Naive thymus-derived CD8-positive, alpha-beta T cell (primary cell): ENCODE measurements at regions not wholly inside any gene's neighbourhood (a gene's known extent, or its start where the extent isn't known, plus 50 kb on each side); places are given as distances from the start of the nearest gene placed in this dataset.

Source experiments
- ATAC-seq, 2 donors: fragments of 150-1000 bp; cut with Tn5 transposase in 1 of 2; sonication (Bioruptor Pico), chemical (Tn5 transposase) in 1 of 2; 1 replicate in 1 of 2; 2 replicates in 1 of 2; pipeline ENCODE4 v1.10.0; 2021; ENCODE audit warnings: mild to moderate bottlenecking in 2 of 2, moderate library complexity in 2 of 2
- POLR2A ChIA-PET: fragments of 350-600 bp; sonication (Branson Sonifier 250); formaldehyde crosslinking; loops from one replicate; lab custom pipeline; 2021; ENCODE audit warnings: antibody characterized with exemption; lab: Charles Lee
- DNase-seq, 10 donors: peaks; one replicate each; pipeline versions ENCODE4 v3.0.0 to v3.0.0-alpha.2; 2020 to 2022
- H3K27ac Mint-ChIP-seq, 10 donors: one replicate each; pipeline ENCODE4 v1.8.0; 2020 to 2022; ENCODE audit warnings: mild to moderate bottlenecking in 10 of 10, mixed read lengths in 10 of 10, moderate library complexity in 4 of 10, inconsistent platforms in 1 of 10
- H3K27me3 Mint-ChIP-seq, 5 donors: one replicate each; pipeline ENCODE4 v1.8.0; 2021 to 2022; ENCODE audit warnings: mixed read lengths in 5 of 5
- H3K36me3 Mint-ChIP-seq, 3 donors: one replicate each; pipeline ENCODE4 v1.8.0; 2020 to 2022; ENCODE audit warnings: mixed read lengths in 3 of 3, mild to moderate bottlenecking in 2 of 3, inconsistent platforms in 1 of 3
- H3K4me1 Mint-ChIP-seq, 4 donors: one replicate each; pipeline ENCODE4 v1.8.0; 2021 to 2022; ENCODE audit warnings: mixed read lengths in 4 of 4
- H3K4me3 Mint-ChIP-seq, 10 donors: one replicate each; pipeline ENCODE4 v1.8.0; 2020 to 2022; ENCODE audit warnings: mild to moderate bottlenecking in 10 of 10, mixed read lengths in 10 of 10, moderate library complexity in 6 of 10, inconsistent platforms in 1 of 10
- H3K9me3 Mint-ChIP-seq, 9 donors: one replicate each; pipeline ENCODE4 v1.8.0; 2020 to 2022; ENCODE audit warnings: mixed read lengths in 9 of 9, mild to moderate bottlenecking in 3 of 9, inconsistent platforms in 1 of 9, moderate library complexity in 1 of 9

DNA sequence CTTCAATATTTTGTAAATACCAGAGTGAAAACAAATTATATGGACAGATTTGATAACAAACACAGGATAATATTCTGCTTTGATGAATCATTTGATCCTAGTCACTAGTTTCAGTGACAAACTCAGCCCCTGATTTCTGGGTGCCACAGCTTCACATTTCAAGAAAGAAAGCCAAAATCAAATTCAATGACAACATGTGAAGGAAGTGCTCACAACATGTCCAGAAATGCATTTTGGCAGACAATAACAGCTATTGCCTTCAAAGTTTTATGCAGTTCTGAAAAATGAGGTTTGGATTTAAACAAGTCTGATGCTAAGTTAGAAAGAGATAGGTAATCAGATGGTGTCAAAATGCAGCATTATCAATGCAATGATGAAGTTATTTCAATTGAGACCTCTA, 106.9 kb upstream of the PIEZO2 start:
- Mint-ChIP-seq H3K27me3 (peaks cover 0 to 8% (median 0%) of the 10 kb centered on the region in 5 donors), H3K4me3 (no peak overlapping the region), H3K4me1 (no peaks in the 10 kb centered on the region), H3K27ac (no peak overlapping the region), H3K36me3 (no peaks in the 10 kb centered on the region), H3K9me3 (peaks cover 0 to 13% (median 2%) of the 10 kb centered on the region in 9 donors)
- no peak for ATAC-seq
- DNase-seq, result no peak
- POLR2A ChIA-PET, result no interaction called here

DNA sequence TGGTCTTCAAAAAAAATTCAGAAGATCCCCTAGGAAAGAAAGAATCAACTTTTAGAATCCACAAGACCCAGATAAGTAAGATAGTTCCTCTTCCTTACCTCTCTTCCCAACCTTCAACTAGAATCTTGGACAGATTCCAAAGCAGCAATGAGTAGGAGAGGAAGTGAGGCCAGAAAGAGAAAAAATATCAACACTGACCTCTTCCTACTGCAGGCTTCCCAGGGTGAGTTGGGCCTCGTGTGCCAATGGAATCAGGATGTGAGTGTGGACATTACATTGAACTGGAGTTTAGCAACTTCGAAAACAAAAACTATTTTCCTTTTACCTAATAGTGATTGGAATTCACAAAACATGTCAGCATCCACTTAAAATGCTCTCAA, 102.5 kb upstream of the PIEZO2 start:
- Mint-ChIP-seq H3K4me3 (no peak overlapping the region), H3K27ac (no peak overlapping the region), H3K4me1 (no peaks in the 10 kb centered on the region), H3K9me3 (peaks cover 0 to 13% (median 2%) of the 10 kb centered on the region in 9 donors), H3K36me3 (no peaks in the 10 kb centered on the region), H3K27me3 (peaks cover 0 to 23% (median 2%) of the 10 kb centered on the region in 5 donors)
- DNase-seq, result no peak
- ATAC-seq, result no peak
- POLR2A ChIA-PET, result no interaction called here

DNA sequence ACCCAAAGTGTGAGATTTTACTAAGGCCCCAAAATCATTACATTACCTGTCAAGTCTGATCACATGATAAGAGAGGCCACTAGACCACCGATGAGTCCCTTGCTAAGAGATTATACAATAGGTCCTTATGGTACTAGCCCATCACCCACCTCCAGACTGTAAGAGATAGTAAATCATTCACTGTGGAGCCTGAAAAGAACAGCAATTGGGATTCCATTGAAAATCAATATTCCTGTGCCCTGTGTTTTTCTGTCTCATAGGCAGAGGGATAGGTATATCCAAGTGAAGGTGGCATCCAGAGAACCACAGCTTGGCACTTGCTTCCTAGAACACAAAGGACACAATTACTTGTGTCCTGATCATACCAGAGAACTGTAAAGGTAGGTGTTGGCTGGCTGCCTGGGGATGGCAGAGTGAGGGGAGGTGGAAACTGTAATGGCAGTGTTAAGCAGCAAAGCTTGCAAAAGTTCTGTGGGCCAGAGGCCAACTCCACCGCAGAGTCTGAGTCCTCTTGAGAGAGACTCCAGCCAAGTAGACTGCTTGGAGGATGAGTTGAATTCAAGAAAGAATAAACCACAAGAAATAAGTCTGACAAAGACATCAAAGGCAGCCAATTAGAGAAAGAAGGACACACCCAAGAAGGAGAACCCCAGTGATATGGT, 102.0 kb upstream of the PIEZO2 start:
- POLR2A ChIA-PET, result no interaction called here
- Mint-ChIP-seq H3K4me1 (no peaks in the 10 kb centered on the region), H3K27me3 (peaks cover 0 to 23% (median 2%) of the 10 kb centered on the region in 5 donors), H3K27ac (no peak overlapping the region), H3K4me3 (no peak overlapping the region), H3K9me3 (peaks cover 0 to 13% (median 2%) of the 10 kb centered on the region in 9 donors), H3K36me3 (no peaks in the 10 kb centered on the region)
- no peak for ATAC-seq
- DNase-seq, result no peak

DNA sequence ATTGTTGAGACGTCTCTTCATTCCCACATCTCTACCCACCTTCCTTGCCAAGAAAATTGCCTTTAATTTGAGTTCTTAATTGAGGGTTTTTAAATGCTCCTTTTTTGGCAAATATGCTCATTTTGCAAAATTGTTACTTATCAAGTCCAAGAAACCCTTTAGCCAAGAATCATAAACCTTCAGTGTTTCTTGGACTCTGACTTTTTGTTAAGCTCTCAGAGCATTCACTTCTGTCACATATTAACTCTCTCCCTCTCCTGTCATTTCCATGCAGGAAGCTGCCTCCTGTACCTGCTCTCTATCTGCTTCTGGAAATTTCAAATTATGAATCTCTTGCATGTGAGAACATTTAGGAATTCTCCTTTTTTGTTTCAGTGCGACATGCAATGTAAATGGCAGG, 100.0 kb upstream of the PIEZO2 start:
- no peaks in the 10 kb centered on the region for H3K36me3 Mint-ChIP-seq
- H3K9me3 Mint-ChIP-seq, result peaks cover 0 to 13% (median 2%) of the 10 kb centered on the region in 9 donors
- H3K4me1 Mint-ChIP-seq, result no peaks in the 10 kb centered on the region
- H3K4me3 Mint-ChIP-seq, result no peak overlapping the region
- POLR2A ChIA-PET, result no interaction called here
- no peak overlapping the region for H3K27ac Mint-ChIP-seq
- no peak for ATAC-seq
- no peak for DNase-seq
- H3K27me3 Mint-ChIP-seq, result peaks cover 0 to 23% (median 2%) of the 10 kb centered on the region in 5 donors

DNA sequence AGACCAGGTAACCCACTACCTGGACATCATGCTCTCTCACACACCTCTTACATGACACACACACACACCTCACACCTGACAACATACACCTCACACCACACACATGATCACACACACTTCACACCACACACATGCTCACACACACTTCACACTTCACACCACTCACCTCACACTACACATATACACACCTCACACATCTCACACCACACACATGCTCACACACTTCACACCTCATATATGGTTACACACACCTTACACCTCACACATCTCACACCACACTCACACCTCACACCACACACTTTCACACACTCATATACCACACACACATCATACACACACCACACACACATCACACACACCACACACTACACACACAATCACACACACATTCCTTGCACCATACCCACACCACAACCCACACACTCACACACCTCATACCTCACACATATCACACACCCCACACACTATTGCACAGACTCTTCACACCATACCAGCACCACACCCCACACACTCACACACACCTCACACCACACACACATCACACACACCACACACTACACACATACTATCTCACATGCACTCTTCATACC, 98.1 kb upstream of the PIEZO2 start:
- Mint-ChIP-seq H3K4me1 (no peaks in the 10 kb centered on the region), H3K27me3 (peaks cover 0 to 23% (median 5%) of the 10 kb centered on the region in 5 donors), H3K4me3 (no peak overlapping the region), H3K36me3 (no peaks in the 10 kb centered on the region), H3K9me3 (peaks cover 0 to 11% (median 2%) of the 10 kb centered on the region in 9 donors), H3K27ac (no peak overlapping the region)
- no peak for ATAC-seq
- no peak for DNase-seq
- POLR2A ChIA-PET, result no interaction called here

DNA sequence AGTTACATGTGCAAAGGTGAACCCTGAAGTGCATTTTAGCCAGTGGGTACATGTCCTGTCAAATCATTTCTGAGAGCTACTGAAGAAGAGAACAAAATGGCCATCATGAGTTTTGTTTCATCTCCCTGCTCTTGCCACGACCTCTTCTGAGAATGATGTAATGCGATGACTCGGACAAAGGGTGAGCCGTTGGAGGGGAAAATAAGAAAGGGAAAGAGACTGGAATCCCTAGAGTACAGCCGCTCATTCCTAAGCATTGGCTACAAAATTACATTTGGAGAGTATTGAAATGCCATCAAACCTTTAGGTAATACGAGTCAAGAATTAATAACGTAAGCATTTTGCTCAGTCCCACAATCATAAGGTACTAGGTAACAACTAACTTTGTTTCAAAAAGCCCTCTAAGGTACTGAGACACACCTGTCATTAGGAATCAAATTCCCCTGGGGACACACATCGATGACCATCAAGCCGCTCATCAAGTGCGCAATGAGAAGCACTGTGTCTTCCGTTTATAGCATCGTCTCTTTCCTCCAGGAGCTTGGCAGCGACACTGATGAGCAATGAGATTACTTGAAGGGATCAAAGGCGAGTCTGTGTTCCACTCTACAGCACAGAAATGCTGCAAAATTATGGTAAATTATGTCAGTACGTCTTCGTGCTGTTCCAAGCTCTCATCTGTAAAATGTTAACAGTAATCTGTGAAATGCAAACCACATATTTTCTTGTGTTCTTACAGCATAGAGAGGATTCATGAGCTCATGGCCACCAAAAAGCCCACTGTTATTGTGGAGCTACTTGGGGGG, 97.3 kb upstream of the PIEZO2 start:
- no peaks in the 10 kb centered on the region for H3K4me1 Mint-ChIP-seq
- H3K9me3 Mint-ChIP-seq, result peaks cover 0 to 3% (median 0%) of the 10 kb centered on the region in 9 donors
- no peak for DNase-seq
- no peak overlapping the region for H3K27ac Mint-ChIP-seq
- no peaks in the 10 kb centered on the region for H3K36me3 Mint-ChIP-seq
- POLR2A ChIA-PET, result no interaction called here
- H3K27me3 Mint-ChIP-seq, result peaks cover 0 to 16% (median 6%) of the 10 kb centered on the region in 5 donors
- no peak overlapping the region for H3K4me3 Mint-ChIP-seq
- ATAC-seq, result no peak

DNA sequence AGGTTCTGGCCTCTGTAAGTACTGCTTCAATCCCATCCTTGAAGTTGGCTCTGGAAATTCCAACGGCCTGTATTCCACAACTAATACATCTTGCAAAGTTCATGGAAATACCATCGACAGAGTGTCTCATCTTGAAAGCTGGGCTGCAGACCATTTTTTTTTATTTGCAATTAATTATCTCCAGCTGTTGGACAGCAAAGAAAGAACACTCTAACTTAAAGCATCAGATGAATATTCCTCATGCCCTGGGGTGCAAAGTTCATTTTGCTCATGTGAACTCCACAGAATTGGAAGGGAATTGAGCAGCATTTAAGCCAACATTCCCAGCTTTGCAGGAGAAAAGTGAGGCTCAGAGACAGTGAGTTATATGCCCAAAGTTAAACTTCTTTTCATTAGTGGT, 96.5 kb upstream of the PIEZO2 start:
- peaks cover 0 to 15% (median 3%) of the 10 kb centered on the region in 5 donors for H3K27me3 Mint-ChIP-seq
- POLR2A ChIA-PET, result no interaction called here
- no peak overlapping the region for H3K4me3 Mint-ChIP-seq
- ATAC-seq (no peak), DNase-seq (no peak)
- H3K9me3 Mint-ChIP-seq, result no peaks in the 10 kb centered on the region
- no peak overlapping the region for H3K27ac Mint-ChIP-seq
- no peaks in the 10 kb centered on the region for H3K4me1 Mint-ChIP-seq
- no peaks in the 10 kb centered on the region for H3K36me3 Mint-ChIP-seq

DNA sequence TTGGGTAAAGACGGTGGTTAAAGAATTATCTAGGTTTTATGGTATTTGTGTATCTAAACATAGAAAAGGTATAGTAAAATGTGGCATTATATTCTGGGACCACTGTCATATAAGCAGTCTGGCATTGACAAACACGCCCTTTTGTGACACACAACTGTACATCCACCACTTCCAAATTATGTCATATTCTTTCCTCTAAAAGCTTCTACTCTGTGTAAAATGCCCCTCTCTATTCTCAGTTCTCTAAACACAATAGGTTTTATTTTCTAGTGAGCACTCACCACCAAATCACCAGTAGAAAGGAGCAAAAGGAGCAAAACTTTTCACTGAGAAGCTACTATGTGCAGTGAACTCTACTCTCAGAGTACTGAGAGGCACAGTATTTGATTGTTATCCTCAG, 88.1 kb upstream of the PIEZO2 start:
- DNase-seq (no peak), ATAC-seq (no peak)
- H3K4me1 Mint-ChIP-seq, result no peaks in the 10 kb centered on the region
- H3K27ac Mint-ChIP-seq, result no peak overlapping the region
- H3K27me3 Mint-ChIP-seq, result peaks cover 0 to 2% (median 0%) of the 10 kb centered on the region in 5 donors
- H3K9me3 Mint-ChIP-seq, result peaks cover 0 to 7% (median 0%) of the 10 kb centered on the region in 9 donors
- no peaks in the 10 kb centered on the region for H3K36me3 Mint-ChIP-seq
- H3K4me3 Mint-ChIP-seq, result no peak overlapping the region
- POLR2A ChIA-PET, result no interaction called here

DNA sequence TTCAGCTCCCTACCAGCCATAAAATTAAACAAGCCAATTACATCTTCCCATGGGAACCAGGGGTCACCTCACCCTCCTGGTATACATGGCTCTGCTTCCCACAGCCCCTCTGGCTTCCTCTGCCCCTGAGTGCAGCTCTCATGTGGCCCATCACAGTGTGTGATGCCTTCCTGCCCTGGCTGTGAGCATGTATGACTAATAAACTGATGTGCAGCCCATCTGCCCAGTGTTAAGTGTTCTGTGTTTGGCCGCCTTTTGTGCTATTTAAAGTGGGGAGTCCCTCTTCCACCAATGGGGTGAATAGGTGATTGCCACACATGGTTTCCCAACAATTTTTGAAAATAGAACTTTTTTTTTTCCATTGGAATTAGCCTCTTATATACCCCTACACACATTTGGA, 87.7 kb upstream of the PIEZO2 start:
- no peaks in the 10 kb centered on the region for H3K36me3 Mint-ChIP-seq
- H3K9me3 Mint-ChIP-seq, result peaks cover 0 to 7% (median 0%) of the 10 kb centered on the region in 9 donors
- peaks cover 0 to 2% (median 0%) of the 10 kb centered on the region in 5 donors for H3K27me3 Mint-ChIP-seq
- no peaks in the 10 kb centered on the region for H3K4me1 Mint-ChIP-seq
- no peak for ATAC-seq
- POLR2A ChIA-PET, result no interaction called here
- no peak overlapping the region for H3K4me3 Mint-ChIP-seq
- no peak overlapping the region for H3K27ac Mint-ChIP-seq
- DNase-seq, result no peak

DNA sequence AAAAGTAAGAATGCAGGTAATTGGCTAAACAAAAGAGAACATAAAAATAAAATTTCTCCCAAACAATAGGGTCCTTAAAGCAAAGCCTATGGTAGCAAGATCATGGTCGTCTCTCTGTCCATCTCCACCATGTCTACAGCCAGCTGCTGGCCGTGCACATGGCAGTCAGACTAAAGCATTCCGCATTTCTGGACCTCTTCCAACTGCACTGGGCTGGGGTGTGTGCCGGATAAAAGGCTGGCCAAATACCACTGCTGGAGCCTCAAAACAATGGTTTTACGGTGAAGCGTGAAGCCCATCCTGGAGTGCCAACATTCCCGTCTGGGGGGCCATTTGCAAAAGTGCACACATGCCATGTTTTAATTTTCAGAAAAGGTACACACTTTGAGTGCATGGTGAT, 74.8 kb upstream of the PIEZO2 start:
- DNase-seq (no peak), ATAC-seq (no peak)
- no peak overlapping the region for H3K4me3 Mint-ChIP-seq

DNA sequence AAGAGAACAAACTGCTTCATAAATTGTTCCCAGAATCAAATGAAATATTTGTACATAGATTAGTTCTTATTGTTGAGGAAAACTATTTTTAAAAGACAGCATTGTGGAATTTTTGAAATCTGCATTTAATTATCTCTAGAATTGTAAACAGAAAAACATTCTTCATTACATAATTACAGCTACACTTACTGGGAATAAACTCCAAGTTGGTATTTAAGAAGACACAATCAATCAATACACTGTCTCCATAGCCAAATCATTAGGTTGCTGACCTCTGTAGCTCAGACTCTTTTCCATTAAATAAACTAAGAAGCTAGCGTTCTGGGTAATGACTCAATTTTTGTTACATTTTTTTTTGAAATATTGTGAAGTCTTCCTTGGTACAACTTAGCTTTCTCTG, 70.2 kb upstream of the PIEZO2 start:
- DNase-seq (no peak), ATAC-seq (no peak)
- H3K27me3 Mint-ChIP-seq, result peaks cover 0 to 11% (median 0%) of the 10 kb centered on the region in 5 donors
- POLR2A ChIA-PET, result no interaction called here
- H3K4me1 Mint-ChIP-seq, result no peaks in the 10 kb centered on the region
- no peak overlapping the region for H3K4me3 Mint-ChIP-seq
- H3K27ac Mint-ChIP-seq, result no peak overlapping the region
- H3K9me3 Mint-ChIP-seq, result peaks cover 0 to 15% (median 3%) of the 10 kb centered on the region in 9 donors
- no peaks in the 10 kb centered on the region for H3K36me3 Mint-ChIP-seq

More for the DNA sequence above, 74.8 kb upstream of the PIEZO2 start:
- no peaks in the 10 kb centered on the region for H3K4me1 Mint-ChIP-seq
- no peak overlapping the region for H3K27ac Mint-ChIP-seq
- peaks cover 0 to 9% (median 0%) of the 10 kb centered on the region in 9 donors for H3K9me3 Mint-ChIP-seq
- H3K27me3 Mint-ChIP-seq, result peaks cover 0 to 9% (median 1%) of the 10 kb centered on the region in 5 donors
- H3K36me3 Mint-ChIP-seq, result no peaks in the 10 kb centered on the region
- POLR2A ChIA-PET, result no interaction called here

DNA sequence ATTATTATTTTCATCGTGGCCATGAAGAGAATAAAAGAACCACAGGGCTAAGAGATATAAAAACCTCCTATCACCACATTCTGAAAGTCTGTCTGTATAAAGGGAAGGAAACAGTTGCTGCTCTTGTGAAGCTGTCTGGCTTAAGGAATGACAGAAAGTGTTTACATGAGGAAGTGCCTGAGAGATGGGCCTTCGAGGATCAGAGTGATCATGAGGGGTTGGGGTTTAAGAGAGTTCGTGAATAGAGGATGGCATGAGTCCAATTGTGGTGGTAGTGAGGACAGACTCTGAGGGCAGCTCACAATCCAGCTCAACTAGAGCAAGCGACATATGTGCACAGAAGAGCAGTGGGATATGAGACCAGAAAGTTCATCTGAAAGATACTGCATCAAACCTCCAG, 65.8 kb upstream of the PIEZO2 start:
- H3K27ac Mint-ChIP-seq, result no peak overlapping the region

DNA sequence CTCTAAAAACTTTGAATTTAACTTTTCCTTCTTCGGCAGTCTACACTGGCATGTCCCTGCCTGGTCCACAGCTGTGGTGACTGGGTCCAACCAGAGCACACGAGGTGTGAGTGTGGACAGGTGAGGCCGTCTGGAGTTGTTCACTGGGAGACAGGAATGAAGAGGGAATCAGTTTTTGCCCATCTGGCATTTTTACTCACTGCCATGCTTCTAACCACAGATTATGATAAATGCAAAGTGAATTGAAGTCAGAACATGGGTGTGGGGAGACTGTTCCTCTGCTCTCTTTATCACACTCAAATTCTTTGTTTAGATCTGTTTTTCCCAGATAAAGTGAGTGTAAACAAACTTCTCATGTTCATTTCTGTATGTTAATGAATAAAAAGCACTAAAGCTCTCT, 54.7 kb upstream of the PIEZO2 start:
- Mint-ChIP-seq H3K27me3 (peaks cover 2 to 10% (median 4%) of the 10 kb centered on the region in 5 donors), H3K4me3 (no peak overlapping the region), H3K4me1 (no peaks in the 10 kb centered on the region), H3K36me3 (no peaks in the 10 kb centered on the region), H3K9me3 (no peaks in the 10 kb centered on the region), H3K27ac (no peak overlapping the region)
- no peak for ATAC-seq
- POLR2A ChIA-PET, result no interaction called here
- no peak for DNase-seq

More for the DNA sequence above, 65.8 kb upstream of the PIEZO2 start:
- Mint-ChIP-seq H3K4me1 (no peaks in the 10 kb centered on the region), H3K36me3 (no peaks in the 10 kb centered on the region), H3K4me3 (no peak overlapping the region), H3K27me3 (peaks cover 0 to 6% (median 0%) of the 10 kb centered on the region in 5 donors), H3K9me3 (peaks cover 0 to 5% (median 0%) of the 10 kb centered on the region in 9 donors)
- DNase-seq (no peak), ATAC-seq (no peak)
- POLR2A ChIA-PET, result no interaction called here
